H1 (cell line): ENCODE measurements at regions not wholly inside any gene's neighbourhood (a gene's known extent, or its start where the extent isn't known, plus 50 kb on each side); places are given as distances from the start of the nearest gene placed in this dataset.
"Not testable (repeated sequence)": the region's sequence is repeated elsewhere in the genome, so short reads cannot be mapped to it uniquely, and the experiment has no call there.

ENCODE experiments used
- CTCF ChIA-PET: fragments of 300-600 bp; sonication (Branson Sonifier 250); formaldehyde crosslinking; loops from one replicate; lab custom pipeline; 2021; ENCODE audit not compliant: partially characterized antibody; lab: Charles Lee
- POLR2A ChIA-PET: fragments of 300-600 bp; sonication (Branson Sonifier 250); formaldehyde crosslinking; loops from one replicate; lab custom pipeline; 2021; ENCODE audit warnings: inconsistent platforms; ENCODE audit not compliant: partially characterized antibody; lab: Charles Lee
- DNase-seq, 2 experiments: peaks; one replicate each; pipeline versions ENCODE4 v3.0.0 to v3.0.0-alpha.2; 2010 to 2022; ENCODE audit warnings: low spot score in 2 of 2, low read depth in 1 of 2, mixed read lengths in 1 of 2
- FAIRE-seq: peaks from 2 replicates; lab custom pipeline; 2011; peaks lifted over from hg19 to GRCh38; lab: Jason Lieb, UNC
- H2AFZ ChIP-seq: 2 replicates; pipeline ENCODE4 v1.8.1; 2012; ENCODE audit warnings: low read length, inconsistent platforms
- H2AK5ac ChIP-seq: 2 replicates; pipeline ENCODE4 v1.6.1; 2013; ENCODE audit warnings: low read depth, low read length
- H2BK120ac ChIP-seq: replicated peaks from 2 replicates; pipeline ENCODE3; 2013; ENCODE audit warnings: low read depth, low read length, inconsistent platforms
- H2BK12ac ChIP-seq: 2 replicates; pipeline ENCODE4 v1.6.1; 2013; ENCODE audit warnings: low read depth, low read length
- H2BK15ac ChIP-seq: 2 replicates; pipeline ENCODE4 v1.6.1; 2013; ENCODE audit warnings: low read length
- H2BK20ac ChIP-seq: 2 replicates; pipeline ENCODE4 v1.6.1; 2013; ENCODE audit warnings: low read length
- H2BK5ac ChIP-seq: 2 replicates; pipeline ENCODE4 v1.6.1; 2013; ENCODE audit warnings: low read depth, low read length
- H3K14ac ChIP-seq: 2 replicates; pipeline ENCODE4 v1.6.1; 2013; ENCODE audit warnings: inconsistent platforms; ENCODE audit not compliant: insufficient read length
- H3K18ac ChIP-seq: 2 replicates; pipeline ENCODE4 v1.6.1; 2013; ENCODE audit warnings: low read length; ENCODE audit errors: extremely low read depth
- H3K23ac ChIP-seq: 2 replicates; pipeline ENCODE4 v1.6.1; 2013; ENCODE audit warnings: inconsistent platforms; ENCODE audit not compliant: insufficient read length
- H3K23me2 ChIP-seq: 2 replicates; pipeline ENCODE4 v1.6.1; 2013; ENCODE audit warnings: low read depth, low read length
- H3K27ac ChIP-seq: 2 replicates; pipeline ENCODE4 v1.6.1; 2011; ENCODE audit warnings: low read depth, low read length, inconsistent platforms
- H3K27me3 ChIP-seq, 4 experiments: replicated peaks in 1 of 4; 1 replicate in 1 of 4; 2 replicates in 3 of 4; pipeline versions ENCODE4 v1.6.1 to v1.8.1; 2011 to 2013; ENCODE audit warnings: low read length in 3 of 4, mild to moderate bottlenecking in 3 of 4, inconsistent platforms in 2 of 4, mixed read lengths in 2 of 4, moderate library complexity in 1 of 4; ENCODE audit not compliant: control insufficient read depth in 3 of 4, insufficient read depth in 3 of 4; ENCODE audit errors: extremely low read depth in 1 of 4
- H3K36me3 ChIP-seq, 4 experiments: 2 replicates each; pipeline versions ENCODE4 v1.6.1 to v1.8.1; 2011 to 2013; ENCODE audit warnings: mild to moderate bottlenecking in 4 of 4, low read length in 3 of 4, moderate library complexity in 2 of 4, control low read depth in 1 of 4, inconsistent platforms in 1 of 4; ENCODE audit not compliant: insufficient read depth in 4 of 4, control insufficient read depth in 2 of 4
- H3K4ac ChIP-seq: replicated peaks from 2 replicates; pipeline ENCODE3; 2013; ENCODE audit warnings: low read length, low read depth, mixed read lengths, inconsistent platforms; ENCODE audit not compliant: insufficient read length
- H3K4me1 ChIP-seq, 4 experiments: replicated peaks in 1 of 4; 1 replicate in 1 of 4; 2 replicates in 3 of 4; pipeline versions ENCODE4 v1.6.1 to v1.8.1; 2011 to 2013; ENCODE audit warnings: low read length in 3 of 4, inconsistent platforms in 2 of 4, mixed read lengths in 1 of 4; ENCODE audit not compliant: insufficient read depth in 4 of 4, control insufficient read depth in 3 of 4
- H3K4me2 ChIP-seq, 2 experiments: 2 replicates each; pipeline versions ENCODE4 v1.6.1 to v1.8.1; 2011 to 2013; ENCODE audit warnings: low read depth in 2 of 2, low read length in 2 of 2, control low read depth in 1 of 2, inconsistent platforms in 1 of 2, mild to moderate bottlenecking in 1 of 2; ENCODE audit not compliant: insufficient read depth in 1 of 2
- H3K4me3 ChIP-seq, 4 experiments: fragments of 200-600, 300-600 bp in 1 of 4; sonication (generic), shearing (Covaris generic), sonication (Bioruptor Twin) in 1 of 4; 2 replicates each; pipeline versions ENCODE4 v1.5.1 to v1.8.1; 2011 to 2016; ENCODE audit warnings: low read length in 4 of 4, low read depth in 3 of 4, control low read depth in 2 of 4, inconsistent platforms in 2 of 4, mild to moderate bottlenecking in 2 of 4, mixed read lengths in 1 of 4, moderate library complexity in 1 of 4; ENCODE audit not compliant: insufficient read depth in 2 of 4; ENCODE audit errors: extremely low read depth in 1 of 4
- H3K56ac ChIP-seq: replicated peaks from 2 replicates; pipeline ENCODE3; 2013; ENCODE audit warnings: low read depth, mild to moderate bottlenecking, mixed read lengths, low read length, inconsistent platforms; ENCODE audit not compliant: insufficient read length
- H3K79me1 ChIP-seq: 2 replicates; pipeline ENCODE4 v1.6.1; 2013; ENCODE audit warnings: low read depth, low read length, control low read depth
- H3K79me2 ChIP-seq, 2 experiments: 2 replicates each; pipeline versions ENCODE4 v1.6.1 to v1.8.1; 2012 to 2013; ENCODE audit warnings: low read length in 2 of 2, mild to moderate bottlenecking in 2 of 2, inconsistent platforms in 1 of 2; ENCODE audit not compliant: insufficient read depth in 2 of 2, control insufficient read depth in 1 of 2
- H3K9ac ChIP-seq, 4 experiments: replicated peaks in 1 of 4; 1 replicate in 1 of 4; 2 replicates in 3 of 4; pipeline versions ENCODE4 v1.6.1 to v1.8.1; 2011 to 2013; ENCODE audit warnings: low read depth in 3 of 4, low read length in 3 of 4, control low read depth in 2 of 4, mild to moderate bottlenecking in 2 of 4, moderate library complexity in 2 of 4, inconsistent platforms in 1 of 4; ENCODE audit errors: extremely low read depth in 1 of 4
- H3K9me3 ChIP-seq, 2 experiments: 2 replicates each; pipeline versions ENCODE4 v1.6.1 to v1.8.1; 2012 to 2013; ENCODE audit warnings: mild to moderate bottlenecking in 2 of 2, moderate library complexity in 2 of 2, control low read depth in 1 of 2, inconsistent platforms in 1 of 2, low read depth in 1 of 2, low read length in 1 of 2, mixed read lengths in 1 of 2; ENCODE audit not compliant: insufficient read depth in 2 of 2
- H4K20me1 ChIP-seq, 2 experiments: replicated peaks in 1 of 2; 2 replicates each; pipeline versions ENCODE3 to v1.8.1; 2011 to 2013; ENCODE audit warnings: inconsistent platforms in 2 of 2, low read length in 2 of 2, mild to moderate bottlenecking in 1 of 2; ENCODE audit not compliant: insufficient read depth in 2 of 2, control insufficient read depth in 1 of 2
- H4K5ac ChIP-seq: 2 replicates; pipeline ENCODE4 v1.6.1; 2013; ENCODE audit warnings: low read length, low read depth, mixed read lengths, inconsistent platforms; ENCODE audit not compliant: insufficient read length
- H4K8ac ChIP-seq: 2 replicates; pipeline ENCODE4 v1.8.0; 2013; ENCODE audit warnings: mild to moderate bottlenecking, moderate library complexity, low read length, inconsistent platforms; ENCODE audit not compliant: insufficient read depth; ENCODE audit errors: extremely low read depth
- H4K91ac ChIP-seq: replicated peaks from 2 replicates; pipeline ENCODE3; 2013; ENCODE audit warnings: low read length, mixed read lengths, inconsistent platforms; ENCODE audit not compliant: insufficient read length
- CTCF ChIP-seq, 3 experiments: IDR thresholded peaks; 1 replicate in 2 of 3; 2 replicates in 1 of 3; pipeline versions ENCODE4 v1.5.1 to v1.6.1; 2011; ENCODE audit warnings: low read length in 3 of 3, mild to moderate bottlenecking in 3 of 3, inconsistent platforms in 2 of 3, low read depth in 1 of 3, moderate library complexity in 1 of 3; ENCODE audit not compliant: insufficient read depth in 1 of 3; ENCODE audit errors: control extremely low read depth in 1 of 3
- WGBS, 2 experiments: shearing (Covaris generic) in 1 of 2; methylation state at CpG; one replicate each; pipeline versions ENCODE4 v1.1.6 to v1.1.7; 2013 to 2015; ENCODE audit warnings: low lambda C conversion rate in 2 of 2, mixed read lengths in 2 of 2, inconsistent platforms in 1 of 2, low coverage in 1 of 2, missing lambda C conversion rate in 1 of 2; ENCODE audit not compliant: insufficient replicate concordance in 2 of 2, insufficient coverage in 1 of 2, insufficient read length in 1 of 2; ENCODE audit errors: extremely low coverage in 1 of 2, missing lambda C conversion rate in 1 of 2; 5-methylcytosine and 5-hydroxymethylcytosine counted together

GRCh38 chr5:177891547-177892356 is 104.3 kb downstream of the PROP1 start:
- H4K91ac ChIP-seq, DNase-seq, H3K4me2 ChIP-seq, H3K9me3 ChIP-seq, H2BK15ac ChIP-seq, H3K27me3 ChIP-seq, H3K23ac ChIP-seq, POLR2A ChIA-PET, H4K8ac ChIP-seq, H3K4ac ChIP-seq, H3K23me2 ChIP-seq, H3K18ac ChIP-seq, H3K79me1 ChIP-seq, H2BK12ac ChIP-seq, H3K36me3 ChIP-seq, H2AK5ac ChIP-seq, H3K56ac ChIP-seq, H2BK20ac ChIP-seq, H2BK5ac ChIP-seq, H3K9ac ChIP-seq, H4K5ac ChIP-seq, H3K4me3 ChIP-seq, H2BK120ac ChIP-seq, H3K4me1 ChIP-seq, H3K14ac ChIP-seq, H4K20me1 ChIP-seq, H2AFZ ChIP-seq, H3K79me2 ChIP-seq, H3K27ac ChIP-seq: not testable (repeated sequence)
- 28% methylated on average over 4 of the region's 11 CpGs; no CpG with 5 or more reads in 1 of the 2 experiments for WGBS, 2 experiments
- CTCF ChIA-PET = interaction anchor here (0.6 kb wide), 1 partner anchor 328 kb away, joined by 5 read pairs; no protein-coding TSS in a partner anchor
- peak; percentile 100 for FAIRE-seq
- peak in 1 of 3 experiments; percentile 11; a peak in 1 of 4 replicates for TF ChIP-seq CTCF (IDR thresholded peaks at IDR 0.05; ENCODE audit: control extremely low read depth in 1 of 3, insufficient read depth in 1 of 3, low read depth in 1 of 3, low read length in 3 of 3)
